HG03097 (cell line): ENCODE measurements at regions not wholly inside any gene's neighbourhood (a gene's known extent, or its start where the extent isn't known, plus 50 kb on each side); places are given as distances from the start of the nearest gene placed in this dataset.

ENCODE experiments used
- ATAC-seq: cut with Tn5 transposase; IDR thresholded peaks from one replicate; pipeline ENCODE4 v1.9.1; 2021; ENCODE audit not compliant: unreplicated experiment, low FRiP score

DNA sequence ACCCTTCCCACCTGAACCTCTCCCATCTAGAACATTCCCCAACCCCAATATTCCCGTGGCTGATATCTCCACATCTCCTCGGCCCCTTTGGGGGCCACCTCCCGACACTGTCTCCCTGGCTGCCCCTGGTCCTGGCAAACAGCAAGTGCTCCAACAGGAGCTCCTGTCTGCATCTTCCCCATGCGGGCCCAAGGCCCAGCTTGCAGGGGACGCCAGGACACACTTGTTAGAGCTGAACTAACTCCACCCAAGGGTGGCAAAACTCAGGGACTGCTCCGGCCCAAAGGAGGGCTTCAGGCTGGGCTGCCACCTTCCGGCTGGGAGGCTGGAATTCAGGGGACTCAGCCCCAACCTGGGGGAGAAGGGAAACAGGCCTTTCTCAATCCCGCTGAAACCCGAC is 106.6 kb downstream of the NCOR2 start:
- no peak for ATAC-seq

DNA sequence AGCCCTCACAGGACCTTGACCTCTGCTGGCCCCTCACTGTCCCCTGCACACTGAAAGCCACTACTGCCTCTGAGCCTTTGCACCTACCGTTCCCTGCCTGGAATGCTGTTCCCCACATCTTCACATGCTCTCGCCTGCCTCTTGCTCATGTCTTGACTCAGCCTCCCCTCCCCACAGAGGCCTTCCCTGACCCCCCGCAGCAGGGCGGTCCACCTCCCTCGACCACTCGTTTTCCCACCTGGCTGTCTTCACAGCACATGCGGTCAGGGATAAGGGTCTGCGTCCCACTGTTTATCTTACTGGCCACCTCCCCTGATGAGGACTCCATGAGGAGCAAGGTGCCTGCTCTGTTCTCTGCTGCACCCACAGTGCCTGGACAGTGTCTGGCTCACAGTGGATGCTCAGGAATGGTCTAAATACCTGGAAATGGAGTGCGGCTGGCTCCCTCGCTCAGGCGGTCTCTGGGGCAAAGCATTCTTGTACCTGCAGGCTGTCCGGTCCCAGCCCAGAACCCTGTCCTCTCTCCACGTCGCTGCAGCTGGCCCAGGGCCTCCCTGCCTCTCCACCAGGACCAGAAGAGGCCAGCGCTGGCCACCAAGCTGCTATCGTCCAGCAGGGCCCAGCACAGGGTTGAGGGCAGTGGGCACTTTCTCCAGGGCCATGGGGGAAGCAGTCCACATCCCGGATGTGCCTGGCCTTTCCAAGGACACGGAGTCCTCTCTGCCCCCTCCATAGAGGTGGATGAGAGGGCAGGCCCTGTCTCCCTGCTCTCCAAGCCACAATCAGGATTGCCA is 107.4 kb downstream of the NCOR2 start:
- no peak for ATAC-seq

DNA sequence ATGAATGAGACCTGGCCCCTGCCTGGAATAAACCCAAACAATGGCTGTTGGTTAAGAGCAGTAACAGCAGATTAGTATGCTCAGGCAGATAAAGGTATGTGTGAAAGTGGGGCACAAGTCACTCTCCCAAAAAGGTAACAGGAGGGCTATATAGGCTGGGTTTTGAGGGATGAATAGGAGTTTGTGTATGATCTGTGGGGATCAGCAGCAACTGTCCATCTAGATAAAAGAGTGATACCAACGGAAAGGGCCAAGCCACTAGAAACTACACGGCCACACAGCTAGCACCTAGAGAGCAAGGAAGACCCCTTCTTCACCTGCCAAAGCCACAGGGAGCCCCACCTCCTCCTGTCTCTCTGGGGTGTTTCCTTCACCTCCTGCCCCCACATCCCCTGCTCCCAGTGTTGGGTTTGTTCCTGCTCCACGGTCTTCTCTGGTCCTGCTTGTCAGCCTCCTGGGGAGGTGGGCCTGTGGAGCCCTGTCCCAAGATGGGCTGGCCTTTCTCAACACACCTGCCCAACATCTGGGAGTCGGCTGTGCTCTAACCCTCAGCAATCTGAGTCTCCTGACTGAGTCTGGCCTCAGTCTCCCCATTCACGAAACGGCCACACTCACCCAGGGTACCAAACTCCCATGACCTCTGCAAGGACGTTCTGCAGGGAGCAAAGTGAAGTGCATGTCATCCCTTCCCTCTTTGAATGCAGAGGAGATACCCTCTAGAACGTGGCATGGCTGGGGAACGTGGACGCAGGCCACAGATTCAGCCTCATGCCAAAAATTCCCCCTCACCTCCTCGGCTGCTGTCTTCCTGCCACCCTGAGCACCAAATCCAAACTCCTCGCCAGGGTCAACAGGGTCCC is 108.2 kb downstream of the NCOR2 start:
- no peak for ATAC-seq

DNA sequence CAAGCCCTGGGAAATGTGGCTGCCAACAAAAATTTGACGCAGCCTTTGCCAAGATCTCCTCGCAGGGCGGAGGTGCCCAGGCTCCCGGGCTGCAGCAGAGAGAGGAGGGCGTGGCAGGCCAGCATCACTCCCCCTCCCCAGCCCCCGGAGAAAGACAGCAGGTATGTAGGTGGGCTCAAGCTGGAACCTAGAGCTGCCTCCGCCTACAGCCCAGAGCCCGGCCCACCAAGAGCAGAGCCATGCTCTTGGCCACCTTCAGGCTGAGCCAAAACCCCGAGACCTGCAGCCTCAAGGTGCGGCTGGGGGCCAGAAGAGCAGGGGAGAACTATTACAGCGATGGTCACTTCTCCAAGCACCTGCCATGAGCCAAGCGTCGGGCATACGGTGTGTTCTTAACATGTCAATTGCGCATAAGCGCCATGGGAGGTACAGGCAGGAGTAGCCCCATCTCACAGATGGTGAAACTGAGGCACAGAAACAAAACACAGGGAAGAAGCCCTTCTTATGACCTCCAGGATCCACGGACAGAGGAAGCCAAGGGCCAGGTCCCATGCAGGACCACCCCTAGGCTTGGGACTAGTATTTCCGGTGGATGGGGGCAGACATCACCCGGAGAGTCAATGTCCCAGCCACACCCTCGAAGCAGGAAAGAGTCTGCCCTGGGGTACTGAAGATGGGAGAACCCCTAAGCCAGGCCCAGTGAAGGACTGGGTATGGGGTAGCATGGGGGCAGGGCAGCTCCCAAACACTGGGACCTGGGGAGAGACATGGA is 109.0 kb downstream of the NCOR2 start:
- ATAC-seq: no peak

DNA sequence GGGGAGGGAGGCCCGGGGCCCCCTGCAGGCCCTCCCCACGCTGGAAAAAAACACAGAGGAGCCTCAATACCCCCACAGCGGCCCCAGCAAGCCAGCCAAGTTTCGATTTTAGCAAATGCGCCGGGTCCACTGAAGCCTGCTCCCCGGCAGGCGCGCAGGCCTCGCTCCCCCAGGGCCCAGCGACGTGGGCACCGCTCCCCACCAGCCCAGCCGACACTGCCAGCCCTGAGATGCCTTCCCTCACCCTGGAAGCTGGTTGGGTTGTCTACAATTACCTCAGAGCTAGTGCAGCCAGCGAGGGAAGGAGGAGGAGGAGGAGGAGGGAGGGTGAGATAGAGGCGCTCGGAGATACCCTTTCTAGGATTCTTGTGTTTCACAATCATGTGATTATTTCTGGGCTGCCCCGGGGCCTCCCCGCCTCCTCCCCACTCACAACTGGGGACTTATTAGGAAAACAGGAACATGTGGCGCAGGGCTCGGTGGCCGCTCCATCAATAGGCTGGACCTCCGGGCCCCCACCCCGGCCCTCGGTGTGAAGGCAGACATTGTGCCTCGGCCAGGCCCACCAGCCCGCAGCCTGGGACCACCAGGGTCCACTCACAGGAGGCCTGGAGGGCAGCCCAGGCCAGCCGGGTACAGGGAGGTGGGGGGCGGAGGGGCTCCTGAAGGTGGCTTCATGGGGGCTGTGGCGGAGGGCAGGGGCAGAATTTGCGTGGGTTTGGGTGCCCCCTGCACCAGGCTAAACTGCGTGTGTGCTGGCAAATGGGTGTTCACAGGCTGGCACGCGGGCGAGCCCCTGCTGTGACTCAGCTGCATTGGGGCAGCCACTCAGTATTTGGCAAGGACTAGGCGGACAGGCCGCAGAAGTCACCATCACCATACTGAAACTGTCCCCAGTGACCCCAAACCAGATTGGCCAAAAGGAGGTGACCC is 109.9 kb downstream of the NCOR2 start:
- ATAC-seq: peak; percentile 23

DNA sequence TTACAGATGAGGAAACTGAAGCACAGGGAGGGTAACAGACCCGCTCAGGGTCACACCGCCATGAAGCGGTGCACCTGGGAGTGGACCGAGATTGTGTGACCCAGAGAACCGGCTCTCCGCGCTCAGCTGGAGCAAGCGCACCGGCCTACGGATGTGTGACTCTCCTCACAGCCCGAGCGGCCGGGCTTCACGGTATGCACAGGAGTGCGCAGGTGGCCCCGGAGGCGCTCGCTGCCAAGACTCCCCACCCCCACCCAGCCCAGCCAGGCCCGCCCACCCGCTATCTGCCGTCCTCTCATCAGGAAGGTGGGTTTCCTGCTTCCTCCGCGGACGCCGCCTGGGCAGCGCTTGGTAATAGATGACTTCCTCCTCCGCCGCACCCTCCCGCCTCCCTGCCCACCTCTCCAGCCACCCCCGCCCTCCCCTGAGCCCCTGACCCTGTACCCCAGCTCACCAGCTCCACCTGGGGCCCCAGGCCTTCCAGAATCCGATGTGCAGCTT is 110.7 kb downstream of the NCOR2 start:
- ATAC-seq: no peak

DNA sequence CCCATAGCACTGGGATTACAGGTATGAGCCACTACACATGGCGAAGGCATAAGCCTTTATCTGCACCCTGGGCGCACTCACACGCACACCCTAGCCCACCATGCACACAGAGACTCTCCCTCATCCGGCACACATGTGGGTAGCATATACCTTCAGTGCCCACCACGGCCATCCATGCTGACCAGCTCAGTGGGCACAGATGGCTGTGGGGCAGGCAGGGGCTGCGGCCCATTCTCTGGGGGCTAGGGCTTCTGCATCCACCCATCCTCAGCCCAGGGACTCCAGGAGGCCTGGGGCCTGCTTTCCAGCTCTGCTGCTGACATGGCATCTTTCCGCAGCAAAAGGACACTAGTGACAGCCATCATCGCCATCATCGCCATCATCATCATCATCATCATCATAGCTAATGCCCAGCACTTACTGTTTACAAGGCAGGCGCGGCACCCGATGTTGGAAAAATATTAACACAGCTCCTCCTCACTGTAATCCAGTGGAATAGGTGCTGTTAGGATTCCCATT is 111.2 kb downstream of the NCOR2 start:
- no peak for ATAC-seq

DNA sequence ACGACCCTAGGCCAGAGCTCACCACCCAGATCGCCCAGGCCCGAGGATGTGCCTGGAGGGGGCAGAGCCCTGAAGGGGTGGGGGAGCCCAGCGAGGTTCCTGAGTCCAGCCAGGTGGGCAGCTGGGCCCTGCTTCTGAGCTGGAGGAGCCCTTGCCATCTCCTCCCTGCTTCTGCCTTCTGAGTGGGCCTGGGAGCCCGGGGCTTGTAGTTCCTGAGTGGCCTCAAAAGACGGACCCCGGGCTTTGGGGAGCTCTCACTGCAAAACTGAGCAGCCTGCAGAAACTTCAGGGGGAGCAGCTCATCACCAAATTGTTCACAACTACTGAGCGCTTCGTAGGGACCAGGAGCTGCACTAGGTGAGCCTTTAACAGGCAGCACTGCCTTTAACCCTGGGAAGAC is 112.1 kb downstream of the NCOR2 start:
- ATAC-seq: no peak

DNA sequence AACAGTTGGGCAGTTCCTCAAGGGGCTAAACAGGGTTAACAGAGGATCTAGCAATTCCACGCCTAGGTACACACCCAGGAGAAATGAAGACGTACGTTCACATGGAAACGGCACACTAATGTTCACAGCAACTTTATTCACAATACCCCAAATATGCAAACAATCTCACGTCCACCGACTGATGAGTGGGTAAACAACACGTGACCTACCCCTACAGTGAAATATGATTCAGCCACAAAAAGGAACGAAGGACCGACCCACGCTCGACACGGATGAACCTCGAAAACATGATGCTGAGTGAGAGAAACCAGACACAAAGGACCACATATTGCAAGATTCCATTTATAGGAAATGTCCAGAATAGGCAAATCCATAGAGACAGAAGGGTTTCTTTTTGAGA is 112.7 kb downstream of the NCOR2 start:
- no peak for ATAC-seq

DNA sequence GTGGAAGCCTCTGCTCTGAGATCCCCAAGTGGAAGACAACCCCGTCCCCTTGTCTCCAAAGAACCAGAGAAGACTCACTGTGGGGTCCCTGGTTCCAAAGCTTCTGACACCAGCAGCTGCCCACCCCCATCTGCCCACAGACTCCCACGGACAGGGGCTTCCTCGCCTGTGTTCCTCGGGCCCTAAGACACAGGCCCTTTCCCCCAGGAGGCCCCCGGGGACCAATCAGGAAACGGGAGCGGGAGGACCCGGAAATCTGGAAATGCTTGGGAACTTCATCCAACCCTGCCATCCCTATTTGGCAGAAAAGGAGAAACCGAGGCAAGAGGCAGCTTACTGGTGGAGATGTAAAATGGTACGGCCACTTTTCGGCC is 113.1 kb downstream of the NCOR2 start:
- ATAC-seq: no peak

DNA sequence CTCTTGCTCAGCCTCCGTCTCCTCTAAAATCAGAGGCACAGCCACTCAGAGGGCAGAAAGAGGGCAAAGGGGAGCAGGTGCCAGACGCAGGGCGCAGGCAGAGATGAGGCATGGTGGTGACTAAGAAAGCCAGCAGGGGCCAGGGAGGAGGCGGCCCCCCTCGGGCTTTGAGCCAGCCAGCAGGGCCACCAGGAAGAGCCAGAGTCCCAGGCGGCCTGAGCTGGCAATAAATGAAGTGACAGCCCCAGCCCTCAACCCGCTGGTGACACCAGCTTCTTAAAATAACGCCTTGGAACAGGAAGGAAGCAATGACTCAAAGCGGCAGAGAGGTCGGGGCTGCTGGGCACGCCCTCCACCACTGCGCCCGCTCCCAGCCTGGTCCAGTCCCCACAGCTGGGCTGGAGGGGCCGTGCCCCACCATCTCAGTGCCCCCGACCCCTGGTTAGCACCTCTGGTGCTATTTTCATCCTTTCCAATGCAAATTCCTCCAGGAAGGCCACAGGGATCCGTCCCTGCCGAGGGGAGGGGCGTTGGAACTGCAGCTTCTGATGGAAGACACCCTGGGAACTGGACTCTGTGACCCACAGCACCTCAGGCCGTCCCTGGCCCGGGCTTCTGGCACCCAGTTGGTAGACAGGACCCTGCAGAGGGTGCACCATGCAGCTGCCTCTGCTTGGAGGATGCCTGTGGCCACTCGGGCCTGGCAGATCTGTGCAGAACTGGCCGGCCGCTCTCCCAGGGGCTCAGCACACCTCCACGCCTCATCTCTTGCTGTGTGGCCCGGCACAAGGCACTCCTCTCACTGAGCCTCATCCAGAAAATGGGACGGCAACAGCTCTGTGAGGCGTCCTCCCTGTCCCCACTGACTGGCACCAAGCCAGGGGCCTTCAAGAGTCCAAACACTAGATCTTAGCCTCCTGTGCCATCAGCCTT is 113.7 kb downstream of the NCOR2 start:
- ATAC-seq: peak; percentile 67

DNA sequence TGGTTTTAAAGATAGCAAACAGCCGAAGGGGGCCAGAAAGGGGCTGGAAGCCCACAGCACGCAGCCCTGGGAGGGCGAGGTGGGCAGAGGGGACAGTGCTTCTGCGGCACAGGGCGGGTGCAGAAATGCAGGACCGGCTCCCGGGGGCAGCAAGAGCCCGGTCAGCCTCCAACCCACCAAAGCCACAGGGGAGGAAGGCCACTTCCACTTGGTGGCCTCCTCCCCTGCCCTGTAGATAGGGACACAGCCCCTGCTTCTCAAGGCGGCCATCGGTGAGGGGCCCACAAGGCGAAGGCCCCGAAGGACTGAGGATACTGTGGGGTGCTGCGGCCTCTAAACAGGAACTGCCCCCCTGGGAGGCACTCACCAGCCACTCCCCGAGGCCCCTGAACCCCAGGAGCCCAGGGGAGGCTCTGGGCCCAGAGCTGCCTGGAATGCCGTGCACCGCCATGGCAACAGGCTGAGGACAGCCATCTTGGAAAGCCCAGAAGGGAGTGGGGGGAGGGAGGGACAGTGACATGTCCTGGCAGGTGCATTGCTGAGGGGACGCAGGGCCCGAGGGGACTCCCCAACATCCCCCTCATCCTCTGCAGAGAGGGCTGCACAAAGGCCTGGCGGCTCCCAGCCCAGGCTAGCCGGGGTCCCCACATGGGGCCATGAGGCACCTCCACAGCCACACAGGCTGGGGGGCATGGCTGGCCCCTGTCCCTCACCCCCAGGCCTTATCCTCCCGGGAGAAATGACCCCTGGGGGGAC is 114.7 kb downstream of the NCOR2 start:
- ATAC-seq: no peak

DNA sequence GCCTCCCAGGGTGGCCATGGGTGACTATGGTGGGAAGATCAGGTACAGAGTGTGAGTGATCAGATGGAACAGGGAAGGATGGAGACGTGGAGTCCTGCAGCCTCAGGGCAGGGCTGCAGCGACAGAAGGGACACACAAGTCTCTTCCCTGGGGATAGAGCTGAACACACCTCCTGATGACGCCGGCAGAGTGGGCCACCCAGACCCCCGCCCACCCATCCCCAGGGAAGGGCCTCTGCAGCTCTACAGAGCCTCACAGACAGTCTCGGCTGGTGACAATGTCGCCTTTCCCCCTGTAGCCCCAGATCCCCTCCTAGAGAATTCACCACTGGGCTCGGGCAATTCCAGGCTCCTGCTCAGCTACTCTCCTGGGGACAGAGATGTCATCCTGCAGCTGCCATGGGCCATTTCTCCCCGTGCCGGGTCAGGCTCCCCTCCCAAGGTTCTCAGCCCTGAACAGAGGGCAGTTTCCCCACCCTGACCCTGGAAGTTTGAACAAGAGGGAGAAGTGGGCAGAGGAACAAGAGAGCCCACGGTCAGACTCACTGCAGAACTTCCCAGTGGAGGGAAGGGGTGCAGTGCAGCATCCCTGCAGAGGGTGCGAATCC is 115.7 kb downstream of the NCOR2 start:
- ATAC-seq: no peak

DNA sequence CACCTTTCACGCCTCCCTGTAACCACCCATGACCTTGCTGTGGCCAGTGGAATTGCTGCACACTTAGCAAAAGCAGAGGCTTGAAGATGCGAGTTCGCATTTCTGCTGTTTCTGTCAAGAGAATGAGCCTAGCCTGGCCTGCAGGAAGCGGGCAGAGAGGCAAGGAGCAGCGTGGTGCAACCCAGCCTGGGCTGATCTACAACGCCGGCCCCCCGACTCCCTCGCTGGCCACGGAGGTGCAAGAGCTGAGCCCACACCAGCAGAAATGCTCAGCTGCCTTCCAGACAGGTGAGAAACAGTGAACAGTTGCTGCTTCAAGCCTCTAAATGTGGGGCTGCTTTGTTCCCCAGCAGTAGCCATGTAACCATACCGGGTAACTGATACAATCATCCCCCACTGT is 116.4 kb downstream of the NCOR2 start:
- ATAC-seq: no peak

DNA sequence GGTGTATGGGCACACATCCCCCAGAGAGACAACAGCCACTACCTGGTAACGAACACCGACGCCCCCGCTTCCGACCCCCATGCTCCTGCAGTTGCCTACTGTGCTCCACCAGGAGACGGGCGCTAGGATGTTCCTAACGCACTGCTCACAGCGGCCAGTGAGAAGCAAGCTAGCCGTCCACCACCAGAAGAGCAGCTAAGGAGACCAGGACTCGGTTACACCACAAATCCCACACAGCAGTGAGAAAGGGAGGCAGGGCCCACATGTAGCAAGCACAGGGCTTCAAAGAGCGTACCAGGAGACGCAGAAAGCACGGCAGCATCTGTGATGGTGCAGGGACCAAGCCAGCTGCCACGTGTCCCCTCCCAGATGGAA is 117.0 kb downstream of the NCOR2 start:
- ATAC-seq: no peak

DNA sequence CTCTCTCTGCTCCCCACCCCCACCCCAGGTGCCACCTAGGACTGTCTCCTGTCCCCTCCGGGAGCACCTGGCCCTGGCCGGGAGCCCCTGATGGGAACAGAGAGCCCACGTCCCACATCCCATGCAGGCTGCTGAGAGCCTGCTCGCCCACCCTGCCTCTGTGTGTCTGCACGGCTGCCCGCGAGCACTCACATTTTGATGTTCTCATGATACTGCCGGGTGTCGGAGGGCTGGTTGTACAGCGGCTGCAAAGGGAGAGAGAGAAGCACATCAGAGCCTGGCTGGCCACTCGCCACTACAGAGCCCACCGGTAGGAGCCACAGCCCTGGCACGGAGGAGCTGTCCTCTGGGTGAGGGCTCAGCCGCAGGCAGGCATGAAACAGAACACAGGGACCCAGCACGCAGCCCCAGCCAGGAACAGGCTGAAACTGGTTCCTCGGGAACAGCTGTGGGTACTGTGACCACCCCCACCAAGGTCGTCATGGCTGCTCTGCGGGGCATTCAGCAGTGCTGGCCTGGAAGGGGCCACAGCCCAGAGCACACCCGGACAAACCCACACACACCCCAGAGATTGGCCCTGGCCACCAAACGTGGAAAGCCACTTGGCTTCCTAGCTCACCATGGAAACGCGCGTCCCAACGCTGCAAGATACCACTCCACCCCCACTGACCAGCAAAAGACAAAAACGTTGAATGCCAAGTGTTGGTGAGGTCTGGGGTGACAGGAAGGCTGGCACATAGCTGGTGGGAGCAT is 117.6 kb downstream of the NCOR2 start:
- ATAC-seq: no peak
